ENCODE measurements at regions not wholly inside any gene's neighbourhood (a gene's known extent, or its start where the extent isn't known, plus 50 kb on each side); places are given as distances from the start of the nearest gene placed in this dataset.

- H3K4me1 ChIP-seq (ENCODE audit: control insufficient read depth in 1 of 2, insufficient read depth in 2 of 2, low read length in 2 of 2) = no peaks in the 10 kb centered on the region
- no TSS peak for BruUV-seq (replicated peaks)
- no peaks in the 10 kb centered on the region for H4K20me1 ChIP-seq (ENCODE audit: insufficient read depth)
- H3K9me3 ChIP-seq (ENCODE audit: control insufficient read depth in 1 of 2, insufficient read depth in 1 of 2, low read depth in 1 of 2, low read length in 2 of 2) = no peaks in the 10 kb centered on the region
- no peak overlapping the region for H3K4me3 ChIP-seq (replicated peaks in 1 of 2; ENCODE audit: low read depth in 1 of 2, low read length in 2 of 2)
- CTCF ChIA-PET = no interaction called here
- ATAC-seq (no peak), DNase-seq (ENCODE audit: low read depth, low spot score) (no peak)
- no peaks in the 10 kb centered on the region for H3K36me3 ChIP-seq (ENCODE audit: control insufficient read depth in 1 of 2, insufficient read depth in 2 of 2, low read length in 2 of 2)
- no peak overlapping the region for H3K27ac ChIP-seq (ENCODE audit: low read depth, low read length)
- H3K4me2 ChIP-seq (ENCODE audit: low read length) = no peak overlapping the region
- H3K27me3 ChIP-seq (ENCODE audit: insufficient read depth, low read length) = peaks cover 8% of the 10 kb centered on the region; the same call in 1 of the 2 replicates
- no peaks in the 10 kb centered on the region for H3K9me2 ChIP-seq (ENCODE audit: insufficient read depth)
- RAD21 ChIA-PET (ENCODE audit: low non-redundant PET in 1 of 2, low total read pairs in 2 of 2, uncharacterized antibody in 2 of 2, unreplicated experiment in 2 of 2) = no interaction called here
- no peaks in the 10 kb centered on the region for H3K79me2 ChIP-seq (ENCODE audit: insufficient read depth, low read length)
- no peak overlapping the region for H2AFZ ChIP-seq (ENCODE audit: low read depth, low read length, poor library complexity, severe bottlenecking)
- POLR2A ChIA-PET = no interaction called here
- H3K9ac ChIP-seq (ENCODE audit: low read length) = no peak overlapping the region
- intact Hi-C loops (cut with micrococcal nuclease) = no loop called here
- TF ChIP-seq POLR2AphosphoS5 (IDR thresholded peaks at IDR 0.05; ENCODE audit: low read depth, low read length) = no peak
- TF ChIP-seq CBX3 (IDR thresholded peaks at IDR 0.05; ENCODE audit: low read depth) = no peak
- no peak for TF ChIP-seq ZFX (IDR thresholded peaks at IDR 0.05)
- no peak for TF ChIP-seq POLR2A (IDR thresholded peaks at IDR 0.05; ENCODE audit: borderline replicate concordance, extremely low read depth, insufficient read depth, insufficient read length)
- TF ChIP-seq EGR1 (IDR thresholded peaks at IDR 0.05; ENCODE audit: low read depth) = no peak
- no peak for TF ChIP-seq REST (IDR thresholded peaks at IDR 0.05; ENCODE audit: low read depth)
- no peak for TF ChIP-seq SP1 (IDR thresholded peaks at IDR 0.05; ENCODE audit: low read depth)
- TF ChIP-seq ATF3 (IDR thresholded peaks at IDR 0.05) = no peak
Observed at GRCh38 chr6:168219804-168220203, 99.8 kb downstream of the DACT2 start.
